Body of pancreas (tissue), 4 donors: ENCODE measurements at regions not wholly inside any gene's neighbourhood (a gene's known extent, or its start where the extent isn't known, plus 50 kb on each side); places are given as distances from the start of the nearest gene placed in this dataset.

ENCODE experiments used
- ATAC-seq: fragments of 150-250 bp; one replicate; pipeline ENCODE4 v1.9.1; 2016
- DNase-seq, 4 donors: peaks; one replicate each; pipeline ENCODE4 v3.0.0-alpha.2; 2019
- H3K27ac ChIP-seq, 4 donors: fragments of 200-600 bp; sonication (generic); 1 replicate in 3 of 4; 2 replicates in 1 of 4; pipeline versions ENCODE4 v1.5.1 to v1.6.1; 2016 to 2019; ENCODE audit warnings: mild to moderate bottlenecking in 1 of 4, mixed read lengths in 1 of 4, moderate library complexity in 1 of 4
- H3K27me3 ChIP-seq, 2 donors: fragments of 200-600 bp; sonication (generic); one replicate each; pipeline ENCODE4 v1.6.0; 2016; ENCODE audit warnings: mild to moderate bottlenecking in 1 of 2
- H3K36me3 ChIP-seq, 2 donors: fragments of 200-600 bp; sonication (generic); replicated peaks in 1 of 2; 2 replicates each; pipeline ENCODE4 v1.5.1; 2016; ENCODE audit warnings: low read depth in 2 of 2; ENCODE audit not compliant: insufficient read depth in 1 of 2
- H3K4me1 ChIP-seq: fragments of 200-600 bp; sonication (generic); one replicate; pipeline ENCODE4 v1.6.0; 2016
- H3K4me3 ChIP-seq, 2 donors: fragments of 200-600 bp; sonication (generic); 1 replicate in 1 of 2; 2 replicates in 1 of 2; pipeline ENCODE4 v1.5.1; 2016 to 2019
- H3K9me3 ChIP-seq, 3 donors: fragments of 200-600 bp; sonication (generic); 1 replicate in 2 of 3; 2 replicates in 1 of 3; pipeline ENCODE4 v1.5.1; 2016
- POLR2A ChIP-seq, 3 donors: fragments of 450-650 bp; IDR thresholded peaks; one replicate each; pipeline ENCODE4 v1.6.1; 2016; ENCODE audit warnings: antibody characterized with exemption in 3 of 3, mild to moderate bottlenecking in 2 of 3
- WGBS, 2 donors: methylation state at CpG; one replicate each; pipeline ENCODE4 v1.1.5; 2017; 5-methylcytosine and 5-hydroxymethylcytosine counted together
- intact Hi-C: fragments of 100-400 bp; cut with DNase I; formaldehyde crosslinking; loops from one replicate; pipeline ENCODE4 v1.15.1; 2023
- TF ChIP-seq, protein P1 (sequence below), 7 experiments: fragments of 450-650 bp in 4 of 7; fragments of 200-600 bp in 3 of 7; sonication (generic) in 3 of 7; IDR thresholded peaks; one replicate each; pipeline ENCODE4 v1.5.1; 2016 to 2019; ENCODE audit warnings: antibody characterized with exemption in 7 of 7

DNA sequence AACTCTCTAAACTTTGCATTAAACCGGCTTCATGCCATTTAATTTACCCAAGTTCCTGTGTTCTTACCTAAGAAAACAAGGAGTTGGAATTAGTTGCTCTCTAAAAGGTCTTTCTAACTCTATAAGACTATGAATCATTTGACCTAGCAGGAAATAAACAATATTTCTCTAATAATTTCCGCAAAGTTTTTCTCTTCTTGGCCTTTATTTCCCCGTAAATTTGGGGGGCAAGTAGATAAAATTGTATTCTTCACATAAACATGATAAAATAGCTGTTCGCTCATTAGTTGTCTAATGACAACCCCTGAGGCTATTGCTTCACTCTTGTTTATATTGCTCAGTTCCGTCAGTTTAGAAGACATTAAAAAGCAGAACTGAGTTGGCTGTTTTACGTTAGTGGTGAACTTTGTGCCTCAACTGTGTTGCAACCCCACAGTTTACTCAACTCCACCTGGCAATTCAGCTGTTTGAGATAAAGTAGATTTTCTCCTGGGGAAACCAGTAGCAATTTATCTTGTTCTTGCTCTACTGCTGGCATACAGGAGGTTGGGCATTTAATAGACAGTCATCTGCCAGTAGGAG is 74.7 kb downstream of the BTG1 start:
- peaks cover 0 to 2% (median 0%) of the 10 kb centered on the region in 3 donors for H3K9me3 ChIP-seq
- TF ChIP-seq POLR2A (IDR thresholded peaks at IDR 0.05), result peak in 1 of 3 donors; percentile 9
- TF ChIP-seq, protein P1, sequence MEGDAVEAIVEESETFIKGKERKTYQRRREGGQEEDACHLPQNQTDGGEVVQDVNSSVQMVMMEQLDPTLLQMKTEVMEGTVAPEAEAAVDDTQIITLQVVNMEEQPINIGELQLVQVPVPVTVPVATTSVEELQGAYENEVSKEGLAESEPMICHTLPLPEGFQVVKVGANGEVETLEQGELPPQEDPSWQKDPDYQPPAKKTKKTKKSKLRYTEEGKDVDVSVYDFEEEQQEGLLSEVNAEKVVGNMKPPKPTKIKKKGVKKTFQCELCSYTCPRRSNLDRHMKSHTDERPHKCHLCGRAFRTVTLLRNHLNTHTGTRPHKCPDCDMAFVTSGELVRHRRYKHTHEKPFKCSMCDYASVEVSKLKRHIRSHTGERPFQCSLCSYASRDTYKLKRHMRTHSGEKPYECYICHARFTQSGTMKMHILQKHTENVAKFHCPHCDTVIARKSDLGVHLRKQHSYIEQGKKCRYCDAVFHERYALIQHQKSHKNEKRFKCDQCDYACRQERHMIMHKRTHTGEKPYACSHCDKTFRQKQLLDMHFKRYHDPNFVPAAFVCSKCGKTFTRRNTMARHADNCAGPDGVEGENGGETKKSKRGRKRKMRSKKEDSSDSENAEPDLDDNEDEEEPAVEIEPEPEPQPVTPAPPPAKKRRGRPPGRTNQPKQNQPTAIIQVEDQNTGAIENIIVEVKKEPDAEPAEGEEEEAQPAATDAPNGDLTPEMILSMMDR (IDR thresholded peaks at IDR 0.05), result peak in 3 of 7 experiments; percentile 15 to 29 (median 26)
- H3K4me1 ChIP-seq, result peaks cover 49% of the 10 kb centered on the region
- ATAC-seq, result peak; percentile 86
- DNase-seq, result peak; percentile 63 to 91 (median 71)
- 10 to 13% methylated on average over 6 of the region's 6 CpGs for WGBS, 2 donors
- peak overlapping the region; percentile 89 to 97 (median 94) for H3K27ac ChIP-seq
- no peaks in the 10 kb centered on the region for H3K36me3 ChIP-seq
- H3K4me3 ChIP-seq, result no peak overlapping the region
- H3K27me3 ChIP-seq, result no peaks in the 10 kb centered on the region
- intact Hi-C loops, result loop anchor here (10.0 kb wide), 1 partner anchor 64 kb away; no protein-coding TSS in a partner anchor

- Histone ChIP-seq H3K36me3 (no peaks in the 10 kb centered on the region), H3K9me3 (peaks cover 0 to 2% (median 0%) of the 10 kb centered on the region in 3 donors), H3K4me3 (no peak overlapping the region), H3K27ac (peak overlapping the region; percentile 89 to 97 (median 94)), H3K27me3 (no peaks in the 10 kb centered on the region), H3K4me1 (peaks cover 49% of the 10 kb centered on the region)
- intact Hi-C loops, result loop anchor here (10.0 kb wide), 1 partner anchor 65 kb away; no protein-coding TSS in a partner anchor
- ATAC-seq, result peak; percentile 89
- WGBS, 2 donors, result 11% methylated on average over 8 of the region's 8 CpGs
- TF ChIP-seq POLR2A (IDR thresholded peaks at IDR 0.05), result peak in 2 of 3 donors; percentile 35 to 52
- TF ChIP-seq, protein P1 (IDR thresholded peaks at IDR 0.05), result peak in 5 of 7 experiments; percentile 13 to 53 (median 47)
- peak; percentile 79 to 91 (median 85) for DNase-seq
Measured at GRCh38 chr12:92070054-92070863, 75.4 kb downstream of the BTG1 start.

- H3K4me1 ChIP-seq, result peaks cover 56% of the 10 kb centered on the region
- H3K36me3 ChIP-seq, result no peaks in the 10 kb centered on the region
- intact Hi-C loops, result no loop called here
- WGBS, 2 donors, result 40 to 70% methylated on average over 1 of the region's 1 CpG
- H3K27me3 ChIP-seq, result no peaks in the 10 kb centered on the region
- H3K27ac ChIP-seq, result peak overlapping the region in 3 of 4 donors; percentile 27 to 97 (median 89)
- ATAC-seq, result no peak
- TF ChIP-seq POLR2A (IDR thresholded peaks at IDR 0.05), result no peak
- TF ChIP-seq, protein P1 (IDR thresholded peaks at IDR 0.05), result no peak
- peaks cover 0 to 2% (median 0%) of the 10 kb centered on the region in 3 donors for H3K9me3 ChIP-seq
- no peak overlapping the region for H3K4me3 ChIP-seq
- no peak for DNase-seq
Measured at GRCh38 chr12:92068459-92068858, 77.2 kb downstream of the BTG1 start.

DNA sequence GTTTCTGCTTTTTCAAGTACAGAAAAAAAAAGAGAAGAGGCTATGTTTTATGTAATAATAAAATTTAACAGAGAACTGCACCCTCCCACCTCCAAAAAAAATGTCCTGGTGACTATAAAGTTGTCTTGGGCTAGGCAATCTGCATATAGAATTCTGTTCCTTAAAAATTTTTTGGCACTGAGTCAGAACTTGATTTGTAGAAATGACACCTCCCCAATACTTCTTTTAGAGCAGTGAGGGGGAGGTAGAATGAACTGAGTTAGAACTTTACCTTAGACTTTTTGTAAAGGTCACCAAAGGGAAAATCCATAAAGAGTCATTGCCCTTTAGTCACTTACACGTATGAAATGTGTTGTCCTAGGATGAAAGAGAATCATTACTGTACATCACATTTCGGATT is 80.0 kb downstream of the BTG1 start:
- ATAC-seq, result no peak
- 57 to 58% methylated on average over 2 of the region's 2 CpGs for WGBS, 2 donors
- intact Hi-C loops, result no loop called here
- TF ChIP-seq POLR2A (IDR thresholded peaks at IDR 0.05), result no peak
- TF ChIP-seq, protein P1 (IDR thresholded peaks at IDR 0.05), result no peak
- no peaks in the 10 kb centered on the region for H3K36me3 ChIP-seq
- H3K9me3 ChIP-seq, result peaks cover 0 to 2% (median 0%) of the 10 kb centered on the region in 3 donors
- no peak for DNase-seq
- no peaks in the 10 kb centered on the region for H3K27me3 ChIP-seq
- peaks cover 65% of the 10 kb centered on the region for H3K4me1 ChIP-seq
- no peak overlapping the region for H3K4me3 ChIP-seq
- H3K27ac ChIP-seq, result peak overlapping the region; percentile 59 to 95 (median 85)
